ENCODE measurements at regions not wholly inside any gene's neighbourhood (a gene's known extent, or its start where the extent isn't known, plus 50 kb on each side); places are given as distances from the start of the nearest gene placed in this dataset.

DNA sequence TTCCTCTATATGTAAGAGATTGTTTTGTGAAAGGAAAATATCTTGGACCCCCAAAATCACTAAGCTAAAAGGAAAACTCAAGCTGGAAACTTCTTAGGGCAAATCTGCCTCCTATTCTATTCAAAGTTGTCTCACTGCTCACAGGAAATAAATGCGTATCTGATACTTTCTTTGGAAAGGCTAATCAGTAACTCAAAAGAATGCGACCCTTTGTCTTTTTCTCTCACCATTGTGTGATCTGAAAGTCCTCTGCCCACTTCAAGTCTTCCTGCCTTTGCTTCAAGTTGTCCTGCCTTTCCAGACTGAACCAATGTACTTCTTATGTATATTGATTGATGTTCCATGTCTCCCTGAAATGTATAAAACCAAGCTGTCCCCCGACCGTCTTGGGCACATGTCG lies 157.3 kb downstream of the KIF2B start:
- no peak for TF ChIP-seq POLR2AphosphoS5 (IDR thresholded peaks at IDR 0.05)
- no peak for TF ChIP-seq CTCF (IDR thresholded peaks at IDR 0.05 in 8 of 11, conservative IDR thresholded peaks at IDR 0.05 in 3 of 11)
- TF ChIP-seq POLR2A (IDR thresholded peaks at IDR 0.05), result no peak
- Histone ChIP-seq H3K4me3 (no peak overlapping the region), H3K9me3 (peaks cover 0 to 27% (median 5%) of the 10 kb centered on the region in 8 donors), H3K4me1 (no peaks in the 10 kb centered on the region), H3K36me3 (no peaks in the 10 kb centered on the region), H3K27ac (no peak overlapping the region), H3K27me3 (replicated peaks in 1 of 7) (no peaks in the 10 kb centered on the region)
- DNase-seq, result no peak
- WGBS, 5 donors, result 65 to 79% (median 67%) methylated on average over 5 of the region's 5 CpGs
- intact Hi-C loops (cut with DNase I; ENCODE audit: low total_unique reads), result no loop called here

- H3K27ac ChIP-seq, result no peak overlapping the region
- peaks cover 0 to 5% (median 0%) of the 10 kb centered on the region in 8 donors for H3K9me3 ChIP-seq
- H3K36me3 ChIP-seq, result no peaks in the 10 kb centered on the region
- DNase-seq, result no peak
- no peaks in the 10 kb centered on the region for H3K4me1 ChIP-seq
- H3K4me3 ChIP-seq, result no peak overlapping the region
- intact Hi-C loops (cut with DNase I; ENCODE audit: low total_unique reads), result no loop called here
- TF ChIP-seq CTCF (IDR thresholded peaks at IDR 0.05 in 8 of 11, conservative IDR thresholded peaks at IDR 0.05 in 3 of 11) (no peak), POLR2AphosphoS5 (IDR thresholded peaks at IDR 0.05) (no peak), POLR2A (IDR thresholded peaks at IDR 0.05) (no peak)
- 79 to 94% (median 87%) methylated on average over 2 of the region's 2 CpGs for WGBS, 5 donors
- no peaks in the 10 kb centered on the region for H3K27me3 ChIP-seq (replicated peaks in 1 of 7)
These were observed 173.4 kb downstream of the KIF2B start for GRCh38 chr17:53996131-53996530.

- peaks cover 0 to 5% (median 0%) of the 10 kb centered on the region in 8 donors for H3K9me3 ChIP-seq
- DNase-seq, result no peak
- no peaks in the 10 kb centered on the region for H3K27me3 ChIP-seq (replicated peaks in 1 of 7)
- no peak overlapping the region for H3K27ac ChIP-seq
- TF ChIP-seq POLR2A (IDR thresholded peaks at IDR 0.05) (no peak), POLR2AphosphoS5 (IDR thresholded peaks at IDR 0.05) (no peak), CTCF (IDR thresholded peaks at IDR 0.05 in 8 of 11, conservative IDR thresholded peaks at IDR 0.05 in 3 of 11) (no peak)
- intact Hi-C loops (cut with DNase I; ENCODE audit: low total_unique reads), result no loop called here
- H3K36me3 ChIP-seq, result no peaks in the 10 kb centered on the region
- no peak overlapping the region for H3K4me3 ChIP-seq
- H3K4me1 ChIP-seq, result no peaks in the 10 kb centered on the region
These were observed 174.2 kb downstream of the KIF2B start for GRCh38 chr17:53996890-53997289.

DNA sequence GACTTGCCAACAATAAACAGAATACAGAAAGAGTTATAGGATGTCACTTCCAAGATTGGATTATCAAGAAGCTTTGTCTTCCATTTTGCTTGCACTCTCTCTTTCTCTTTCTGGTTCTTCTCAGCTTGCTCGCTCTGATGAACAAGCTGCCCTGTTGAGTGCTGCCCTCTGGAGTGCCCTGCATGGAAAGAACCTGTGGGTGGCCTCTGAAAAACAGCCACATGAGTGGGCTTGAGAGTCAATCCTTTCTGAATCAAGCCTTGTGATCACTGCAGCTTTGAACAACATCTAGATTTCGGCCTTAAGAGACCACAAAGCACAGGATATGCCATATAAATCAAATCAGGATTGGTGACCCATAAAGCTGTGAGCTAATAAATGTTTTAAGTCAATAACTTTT lies 185.1 kb downstream of the KIF2B start:
- intact Hi-C loops (cut with DNase I; ENCODE audit: low total_unique reads), result no loop called here
- TF ChIP-seq POLR2A (IDR thresholded peaks at IDR 0.05), result no peak
- TF ChIP-seq POLR2AphosphoS5 (IDR thresholded peaks at IDR 0.05), result no peak
- no peak for TF ChIP-seq CTCF (IDR thresholded peaks at IDR 0.05 in 8 of 11, conservative IDR thresholded peaks at IDR 0.05 in 3 of 11)

More for the DNA sequence above, 185.1 kb downstream of the KIF2B start:
- Histone ChIP-seq H3K9me3 (peaks cover 0 to 7% (median 0%) of the 10 kb centered on the region in 8 donors), H3K36me3 (no peaks in the 10 kb centered on the region), H3K27me3 (replicated peaks in 1 of 7) (no peaks in the 10 kb centered on the region), H3K4me3 (no peak overlapping the region), H3K27ac (no peak overlapping the region), H3K4me1 (no peaks in the 10 kb centered on the region)
- no peak for DNase-seq
- 50 to 69% (median 64%) methylated on average over 2 of the region's 2 CpGs for WGBS, 5 donors
